Left lung (tissue), 4 donors: ENCODE measurements at regions not wholly inside any gene's neighbourhood (a gene's known extent, or its start where the extent isn't known, plus 50 kb on each side); places are given as distances from the start of the nearest gene placed in this dataset.

Source experiments
- ATAC-seq: fragments of 200-7000 bp; cut with Tn5 transposase; one replicate; pipeline ENCODE4 v1.9.1; 2020; ENCODE audit warnings: moderate library complexity
- DNase-seq, 4 donors: peaks; one replicate each; pipeline ENCODE4 v3.0.0-alpha.2; 2013 to 2020
- H3K27ac ChIP-seq, 2 donors: fragments of 200-600 bp; sonication (generic) in 1 of 2; one replicate each; pipeline versions ENCODE4 v1.5.0 to v1.8.0; 2020 to 2021
- H3K27me3 ChIP-seq, 2 donors: fragments of 200-600 bp; sonication (generic) in 1 of 2; one replicate each; pipeline versions ENCODE4 v1.5.0 to v1.8.0; 2020 to 2021
- H3K36me3 ChIP-seq, 2 donors: fragments of 200-600 bp; sonication (generic) in 1 of 2; one replicate each; pipeline versions ENCODE4 v1.5.0 to v1.8.0; 2020 to 2021
- H3K4me1 ChIP-seq, 2 donors: fragments of 200-600 bp; one replicate each; pipeline ENCODE4 v1.8.0; 2021
- H3K4me3 ChIP-seq, 2 donors: fragments of 200-600 bp; sonication (generic) in 1 of 2; one replicate each; pipeline versions ENCODE4 v1.5.0 to v1.8.0; 2020 to 2021; ENCODE audit warnings: mild to moderate bottlenecking in 1 of 2
- H3K9me3 ChIP-seq, 2 donors: fragments of 200-600 bp; sonication (generic) in 1 of 2; one replicate each; pipeline versions ENCODE4 v1.5.0 to v1.8.0; 2020 to 2021
- CTCF ChIP-seq, 2 donors: fragments of 200-600 bp; sonication (generic) in 1 of 2; IDR thresholded peaks; one replicate each; pipeline versions ENCODE4 v1.5.0 to v1.8.0; 2021; ENCODE audit warnings: antibody characterized with exemption in 2 of 2
- intact Hi-C, 2 donors: fragments of 100-400 bp; cut with DNase I; formaldehyde crosslinking; loops; one replicate each; pipeline versions ENCODE4 v1.11.2 to v1.14.2; 2022
- donor health status: DM: no; HTN: yes; CAD: no.
- donor health status: DM: no; HTN: no; CAD: no.

- intact Hi-C loops, result no loop called here
- no peak for DNase-seq
- no peaks in the 10 kb centered on the region for H3K36me3 ChIP-seq
- no peak for ATAC-seq
- no peaks in the 10 kb centered on the region for H3K27me3 ChIP-seq
- no peak overlapping the region for H3K27ac ChIP-seq
- TF ChIP-seq CTCF (IDR thresholded peaks at IDR 0.05), result no peak
- H3K4me1 ChIP-seq, result no peaks in the 10 kb centered on the region
- H3K9me3 ChIP-seq, result no peaks in the 10 kb centered on the region
- H3K4me3 ChIP-seq, result no peak overlapping the region
Observed at GRCh38 chr2:59077981-59078531, 836.9 kb upstream of the FANCL start.

- Histone ChIP-seq H3K36me3 (no peaks in the 10 kb centered on the region), H3K9me3 (peaks cover 0 to under 1% of the 10 kb centered on the region in 2 donors), H3K4me1 (no peaks in the 10 kb centered on the region), H3K27me3 (no peaks in the 10 kb centered on the region), H3K27ac (no peak overlapping the region), H3K4me3 (no peak overlapping the region)
- no peak for TF ChIP-seq CTCF (IDR thresholded peaks at IDR 0.05)
- no peak for DNase-seq
- no peak for ATAC-seq
- intact Hi-C loops, result no loop called here
Observed at GRCh38 chr2:59077026-59077725, 836.1 kb upstream of the FANCL start.

- H3K9me3 ChIP-seq, result peaks cover 0 to 9% of the 10 kb centered on the region in 2 donors
- ATAC-seq (no peak), DNase-seq (no peak)
- H3K4me1 ChIP-seq, result no peaks in the 10 kb centered on the region
- no peaks in the 10 kb centered on the region for H3K36me3 ChIP-seq
- H3K4me3 ChIP-seq, result no peak overlapping the region
- H3K27ac ChIP-seq, result no peak overlapping the region
- intact Hi-C loops, result no loop called here
- TF ChIP-seq CTCF (IDR thresholded peaks at IDR 0.05), result no peak
- H3K27me3 ChIP-seq, result no peaks in the 10 kb centered on the region
Observed at GRCh38 chr2:59076079-59076619, 835.0 kb upstream of the FANCL start.

GRCh38 chr2:59074071-59074470 is 832.9 kb upstream of the FANCL start:
- H3K9me3 ChIP-seq, result peaks cover 0 to 9% of the 10 kb centered on the region in 2 donors
- no peak overlapping the region for H3K4me3 ChIP-seq
- no peaks in the 10 kb centered on the region for H3K4me1 ChIP-seq
- intact Hi-C loops, result no loop called here
- no peak overlapping the region for H3K27ac ChIP-seq
- TF ChIP-seq CTCF (IDR thresholded peaks at IDR 0.05), result no peak
- H3K27me3 ChIP-seq, result no peaks in the 10 kb centered on the region
- no peak for DNase-seq
- H3K36me3 ChIP-seq, result no peaks in the 10 kb centered on the region
- ATAC-seq, result no peak

GRCh38 chr2:59073286-59073685 is 832.2 kb upstream of the FANCL start:
- intact Hi-C loops, result no loop called here
- Histone ChIP-seq H3K9me3 (peaks cover 0 to 9% of the 10 kb centered on the region in 2 donors), H3K27ac (no peak overlapping the region), H3K4me3 (no peak overlapping the region), H3K36me3 (no peaks in the 10 kb centered on the region), H3K4me1 (no peaks in the 10 kb centered on the region), H3K27me3 (no peaks in the 10 kb centered on the region)
- no peak for TF ChIP-seq CTCF (IDR thresholded peaks at IDR 0.05)
- ATAC-seq (no peak), DNase-seq (no peak)
